ENCODE measurements at regions not wholly inside any gene's neighbourhood (a gene's known extent, or its start where the extent isn't known, plus 50 kb on each side); places are given as distances from the start of the nearest gene placed in this dataset.

DNA sequence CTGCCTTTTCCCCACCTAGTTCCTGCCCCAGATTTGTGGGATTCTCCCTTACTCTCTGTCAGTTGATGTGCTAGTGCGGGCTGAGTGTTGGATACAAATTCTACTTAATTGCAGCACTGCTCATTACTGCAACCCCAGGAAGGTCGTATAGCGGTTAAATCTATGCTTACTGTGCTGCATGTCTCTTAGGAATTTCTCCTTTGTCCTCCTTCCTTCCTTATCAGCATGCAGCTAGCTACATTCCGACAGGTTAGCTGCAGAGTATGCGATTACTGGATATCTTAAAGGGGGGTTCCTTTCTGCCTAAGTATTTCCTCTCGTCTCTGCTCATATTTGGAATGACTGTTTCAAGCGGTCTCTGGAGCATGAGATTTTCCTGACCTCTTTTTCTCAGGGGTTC is 662.8 kb downstream of the TLL1 start:
- TF ChIP-seq, protein P1, sequence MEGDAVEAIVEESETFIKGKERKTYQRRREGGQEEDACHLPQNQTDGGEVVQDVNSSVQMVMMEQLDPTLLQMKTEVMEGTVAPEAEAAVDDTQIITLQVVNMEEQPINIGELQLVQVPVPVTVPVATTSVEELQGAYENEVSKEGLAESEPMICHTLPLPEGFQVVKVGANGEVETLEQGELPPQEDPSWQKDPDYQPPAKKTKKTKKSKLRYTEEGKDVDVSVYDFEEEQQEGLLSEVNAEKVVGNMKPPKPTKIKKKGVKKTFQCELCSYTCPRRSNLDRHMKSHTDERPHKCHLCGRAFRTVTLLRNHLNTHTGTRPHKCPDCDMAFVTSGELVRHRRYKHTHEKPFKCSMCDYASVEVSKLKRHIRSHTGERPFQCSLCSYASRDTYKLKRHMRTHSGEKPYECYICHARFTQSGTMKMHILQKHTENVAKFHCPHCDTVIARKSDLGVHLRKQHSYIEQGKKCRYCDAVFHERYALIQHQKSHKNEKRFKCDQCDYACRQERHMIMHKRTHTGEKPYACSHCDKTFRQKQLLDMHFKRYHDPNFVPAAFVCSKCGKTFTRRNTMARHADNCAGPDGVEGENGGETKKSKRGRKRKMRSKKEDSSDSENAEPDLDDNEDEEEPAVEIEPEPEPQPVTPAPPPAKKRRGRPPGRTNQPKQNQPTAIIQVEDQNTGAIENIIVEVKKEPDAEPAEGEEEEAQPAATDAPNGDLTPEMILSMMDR (IDR thresholded peaks at IDR 0.05; ENCODE audit: low read depth, low read length): no peak
- DNase-seq (ENCODE audit: low read depth in 1 of 2, low spot score in 1 of 2): peak in 1 of 2 donors; percentile 0
- H3K36me3 ChIP-seq: no peaks in the 10 kb centered on the region

DNA sequence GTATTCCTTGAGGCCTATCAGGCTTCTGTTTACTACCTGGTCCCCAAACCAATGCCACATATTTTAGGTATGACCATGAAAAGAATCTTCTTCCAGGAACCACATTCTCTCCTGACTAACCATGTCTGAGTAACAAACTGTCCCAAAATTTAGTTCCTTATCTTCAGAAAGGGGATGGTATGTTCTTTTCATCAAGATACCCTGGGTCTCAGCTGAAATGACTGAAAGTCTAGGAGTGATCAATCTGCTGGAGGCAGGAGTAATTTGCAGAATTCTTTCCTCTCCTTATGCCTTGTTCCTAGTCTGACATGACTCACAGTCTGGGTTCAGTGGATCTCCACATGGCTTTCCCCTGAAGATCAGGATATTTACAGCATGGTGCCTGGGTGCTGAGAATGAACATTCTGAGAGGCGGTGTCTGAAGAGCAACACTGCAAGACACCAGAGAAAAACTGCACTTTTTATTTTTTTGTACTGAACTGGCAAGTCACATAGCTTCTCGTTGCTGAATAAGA is 665.5 kb downstream of the TLL1 start:
- H3K27ac ChIP-seq: no peak overlapping the region
- no peaks in the 10 kb centered on the region for H3K27me3 ChIP-seq
- H3K9me3 ChIP-seq (ENCODE audit: low read depth): no peaks in the 10 kb centered on the region
- H3K4me3 ChIP-seq: no peak overlapping the region
- DNase-seq (ENCODE audit: low read depth in 1 of 2, low spot score in 1 of 2): no peak
- TF ChIP-seq, protein P1 (IDR thresholded peaks at IDR 0.05; ENCODE audit: low read depth, low read length): no peak
- H3K36me3 ChIP-seq: no peaks in the 10 kb centered on the region
- no peaks in the 10 kb centered on the region for H3K4me1 ChIP-seq (ENCODE audit: low read depth)

More for the DNA sequence above, 662.8 kb downstream of the TLL1 start:
- no peak overlapping the region for H3K27ac ChIP-seq
- H3K4me3 ChIP-seq: no peak overlapping the region
- H3K4me1 ChIP-seq (ENCODE audit: low read depth): no peaks in the 10 kb centered on the region
- no peaks in the 10 kb centered on the region for H3K27me3 ChIP-seq
- no peaks in the 10 kb centered on the region for H3K9me3 ChIP-seq (ENCODE audit: low read depth)

DNA sequence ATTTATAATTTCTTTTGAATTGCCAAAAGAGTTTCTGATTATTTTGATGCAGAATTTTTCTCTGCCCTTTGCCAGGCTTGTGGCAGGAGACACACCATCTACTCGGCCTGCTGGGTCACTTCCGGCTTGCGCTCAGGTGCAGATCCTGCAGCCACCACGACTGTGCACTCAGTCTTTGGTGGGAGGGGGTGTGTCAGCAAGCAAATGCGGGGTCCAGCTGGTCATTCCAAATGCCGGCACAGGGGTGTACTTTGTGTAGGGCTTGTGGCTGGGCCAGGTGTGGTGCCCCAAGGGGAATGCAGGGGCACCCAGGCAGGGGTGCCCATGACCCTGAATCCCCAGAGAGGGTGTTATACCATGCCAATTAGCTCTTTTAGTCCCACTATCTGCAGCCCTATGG is 673.0 kb downstream of the TLL1 start:
- TF ChIP-seq, protein P1 (IDR thresholded peaks at IDR 0.05; ENCODE audit: low read depth, low read length): no peak
- H3K4me1 ChIP-seq (ENCODE audit: low read depth): no peaks in the 10 kb centered on the region
- H3K4me3 ChIP-seq: no peak overlapping the region
- DNase-seq (ENCODE audit: low read depth in 1 of 2, low spot score in 1 of 2): no peak
- no peaks in the 10 kb centered on the region for H3K9me3 ChIP-seq (ENCODE audit: low read depth)
- H3K36me3 ChIP-seq: no peaks in the 10 kb centered on the region
- no peaks in the 10 kb centered on the region for H3K27me3 ChIP-seq
- no peak overlapping the region for H3K27ac ChIP-seq

DNA sequence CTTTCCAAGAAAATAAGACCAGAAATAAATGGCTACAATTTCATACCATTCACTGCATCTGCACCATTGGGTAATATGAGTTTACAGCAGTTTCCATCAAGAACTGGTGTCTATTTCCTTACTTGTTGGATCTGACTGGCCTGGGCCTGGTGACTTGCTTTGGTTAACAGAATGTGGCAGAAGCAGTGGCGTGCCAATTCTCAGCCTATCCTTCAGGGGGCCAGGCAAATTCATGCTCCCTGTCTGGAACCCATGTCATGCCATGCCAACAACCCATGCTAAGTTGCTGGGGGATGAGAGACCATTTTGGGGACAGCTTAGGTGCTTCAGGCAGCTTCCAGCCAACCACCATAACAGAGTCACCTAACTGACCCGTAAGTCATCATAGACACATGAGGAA is 656.7 kb downstream of the SPOCK3 start:
- Histone ChIP-seq H3K4me3 (no peak overlapping the region), H3K4me1 (ENCODE audit: low read depth) (no peaks in the 10 kb centered on the region), H3K27me3 (no peaks in the 10 kb centered on the region), H3K36me3 (no peaks in the 10 kb centered on the region), H3K27ac (no peak overlapping the region), H3K9me3 (ENCODE audit: low read depth) (no peaks in the 10 kb centered on the region)
- TF ChIP-seq, protein P1 (IDR thresholded peaks at IDR 0.05; ENCODE audit: low read depth, low read length): no peak
- DNase-seq (ENCODE audit: low read depth in 1 of 2, low spot score in 1 of 2): no peak

DNA sequence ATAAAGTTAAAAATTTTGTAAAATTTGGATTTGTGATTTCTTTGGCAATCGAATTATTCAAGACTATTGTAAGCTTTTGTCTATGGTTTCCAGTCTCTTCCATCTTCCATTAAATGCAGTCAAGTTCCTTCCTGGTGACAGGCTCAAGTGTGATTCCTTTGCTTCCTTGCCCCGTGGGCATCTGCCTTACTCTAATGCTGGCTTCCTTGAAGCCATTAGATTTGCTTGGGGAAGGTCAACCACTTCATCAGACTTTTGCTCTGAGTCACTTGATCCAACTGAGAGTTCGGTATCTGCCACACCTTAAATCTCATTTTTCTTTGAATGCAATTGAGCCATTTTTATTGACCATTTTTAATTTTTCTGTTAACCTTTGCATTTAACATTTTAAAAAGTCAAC is 648.8 kb downstream of the SPOCK3 start:
- no peaks in the 10 kb centered on the region for H3K9me3 ChIP-seq (ENCODE audit: low read depth)
- TF ChIP-seq, protein P1 (IDR thresholded peaks at IDR 0.05; ENCODE audit: low read depth, low read length): no peak
- H3K36me3 ChIP-seq: no peaks in the 10 kb centered on the region
- no peak for DNase-seq (ENCODE audit: low read depth in 1 of 2, low spot score in 1 of 2)
- no peak overlapping the region for H3K27ac ChIP-seq
- H3K4me3 ChIP-seq: no peak overlapping the region
- no peaks in the 10 kb centered on the region for H3K27me3 ChIP-seq
- H3K4me1 ChIP-seq (ENCODE audit: low read depth): no peaks in the 10 kb centered on the region

All from cardiac muscle cell (in vitro differentiated cells and primary cell).